HAP-1 (cell line): ENCODE measurements at regions not wholly inside any gene's neighbourhood (a gene's known extent, or its start where the extent isn't known, plus 50 kb on each side); places are given as distances from the start of the nearest gene placed in this dataset.

ENCODE experiments used
- DNase-seq, 2 experiments: peaks; one replicate each; pipeline ENCODE4 v3.0.0-alpha.2; 2016 to 2020; ENCODE audit warnings: low spot score in 2 of 2
- H3K27me3 ChIP-seq: fragments of 250-450 bp; sonication (Bioruptor Pico); 2 replicates; pipeline ENCODE4 v1.5.1; 2020; ENCODE audit warnings: low read depth, mild to moderate bottlenecking, moderate library complexity
- H3K36me3 ChIP-seq: fragments of 250-450 bp; sonication (Bioruptor Pico); replicated peaks from 2 replicates; pipeline ENCODE4 v1.5.1; 2020; ENCODE audit warnings: mild to moderate bottlenecking
- H3K4me1 ChIP-seq: fragments of 250-450 bp; sonication (Bioruptor Pico); 2 replicates; pipeline ENCODE4 v1.5.1; 2020; ENCODE audit warnings: mild to moderate bottlenecking
- H3K4me3 ChIP-seq: fragments of 250-450 bp; sonication (Bioruptor Pico); 2 replicates; pipeline ENCODE4 v1.5.1; 2020; ENCODE audit warnings: mild to moderate bottlenecking, moderate library complexity
- H3K9me3 ChIP-seq: fragments of 250-450 bp; sonication (Bioruptor Pico); 2 replicates; pipeline ENCODE4 v1.5.1; 2020; ENCODE audit warnings: mild to moderate bottlenecking, moderate library complexity
- in situ Hi-C: fragments of 300-500 bp; cut with MboI; formaldehyde crosslinking; loops from 3 replicates; pipeline ENCODE4 v1.14.3; 2020; ENCODE audit warnings: low sequenced_read_pairs, inconsistent platforms, mixed read lengths

- Histone ChIP-seq H3K9me3 (no peaks in the 10 kb centered on the region), H3K27me3 (no peaks in the 10 kb centered on the region), H3K36me3 (no peaks in the 10 kb centered on the region), H3K4me1 (no peaks in the 10 kb centered on the region), H3K4me3 (no peak overlapping the region)
- DNase-seq, result no peak
- in situ Hi-C loops, result no loop called here
Measured at GRCh38 chr16:9351841-9352434, 260.5 kb downstream of the HAPSTR1 start.

- no peak for DNase-seq
- in situ Hi-C loops, result no loop called here
- H3K4me1 ChIP-seq, result no peaks in the 10 kb centered on the region
- H3K9me3 ChIP-seq, result no peaks in the 10 kb centered on the region
- no peak overlapping the region for H3K4me3 ChIP-seq
- no peaks in the 10 kb centered on the region for H3K36me3 ChIP-seq
- no peaks in the 10 kb centered on the region for H3K27me3 ChIP-seq
Measured at GRCh38 chr16:9357829-9358228, 266.4 kb downstream of the HAPSTR1 start.

GRCh38 chr16:9360075-9360474 lies 268.6 kb downstream of the HAPSTR1 start:
- H3K4me3 ChIP-seq, result no peak overlapping the region
- H3K4me1 ChIP-seq, result no peaks in the 10 kb centered on the region
- in situ Hi-C loops, result no loop called here
- no peaks in the 10 kb centered on the region for H3K27me3 ChIP-seq
- no peaks in the 10 kb centered on the region for H3K36me3 ChIP-seq
- no peak for DNase-seq
- H3K9me3 ChIP-seq, result no peaks in the 10 kb centered on the region

GRCh38 chr16:9362050-9362449 lies 270.6 kb downstream of the HAPSTR1 start:
- no peaks in the 10 kb centered on the region for H3K36me3 ChIP-seq
- in situ Hi-C loops, result no loop called here
- H3K4me3 ChIP-seq, result no peak overlapping the region
- no peaks in the 10 kb centered on the region for H3K27me3 ChIP-seq
- no peak for DNase-seq
- no peaks in the 10 kb centered on the region for H3K9me3 ChIP-seq
- H3K4me1 ChIP-seq, result no peaks in the 10 kb centered on the region

- no peaks in the 10 kb centered on the region for H3K9me3 ChIP-seq
- no peaks in the 10 kb centered on the region for H3K36me3 ChIP-seq
- H3K4me3 ChIP-seq, result no peak overlapping the region
- in situ Hi-C loops, result no loop called here
- no peaks in the 10 kb centered on the region for H3K4me1 ChIP-seq
- no peaks in the 10 kb centered on the region for H3K27me3 ChIP-seq
- DNase-seq, result no peak
Measured at GRCh38 chr16:9362604-9363003, 271.2 kb downstream of the HAPSTR1 start.

- no peaks in the 10 kb centered on the region for H3K9me3 ChIP-seq
- in situ Hi-C loops, result no loop called here
- H3K27me3 ChIP-seq, result no peaks in the 10 kb centered on the region
- no peak overlapping the region for H3K4me3 ChIP-seq
- no peaks in the 10 kb centered on the region for H3K36me3 ChIP-seq
- DNase-seq, result no peak
- H3K4me1 ChIP-seq, result no peaks in the 10 kb centered on the region
Measured at GRCh38 chr16:9363520-9363919, 272.1 kb downstream of the HAPSTR1 start.

- no peak overlapping the region for H3K4me3 ChIP-seq
- no peaks in the 10 kb centered on the region for H3K27me3 ChIP-seq
- H3K9me3 ChIP-seq, result no peaks in the 10 kb centered on the region
- in situ Hi-C loops, result no loop called here
- H3K36me3 ChIP-seq, result no peaks in the 10 kb centered on the region
- H3K4me1 ChIP-seq, result no peaks in the 10 kb centered on the region
- no peak for DNase-seq
Measured at GRCh38 chr16:9364721-9365369, 273.4 kb downstream of the HAPSTR1 start.

GRCh38 chr16:9365370-9365728 lies 273.9 kb downstream of the HAPSTR1 start:
- DNase-seq, result no peak
- in situ Hi-C loops, result no loop called here
- H3K4me1 ChIP-seq, result no peaks in the 10 kb centered on the region
- no peaks in the 10 kb centered on the region for H3K36me3 ChIP-seq
- no peaks in the 10 kb centered on the region for H3K27me3 ChIP-seq
- H3K9me3 ChIP-seq, result no peaks in the 10 kb centered on the region
- H3K4me3 ChIP-seq, result no peak overlapping the region

GRCh38 chr16:9366048-9366969 lies 274.9 kb downstream of the HAPSTR1 start:
- no peaks in the 10 kb centered on the region for H3K27me3 ChIP-seq
- in situ Hi-C loops, result no loop called here

GRCh38 chr16:9370061-9370491 lies 278.6 kb downstream of the HAPSTR1 start:
- H3K36me3 ChIP-seq, result no peaks in the 10 kb centered on the region
- no peaks in the 10 kb centered on the region for H3K27me3 ChIP-seq
- H3K4me3 ChIP-seq, result no peak overlapping the region
- no peak for DNase-seq
- in situ Hi-C loops, result no loop called here
- no peaks in the 10 kb centered on the region for H3K9me3 ChIP-seq
- H3K4me1 ChIP-seq, result no peaks in the 10 kb centered on the region

More at GRCh38 chr16:9366048-9366969, 274.9 kb downstream of the HAPSTR1 start:
- H3K9me3 ChIP-seq, result no peaks in the 10 kb centered on the region
- no peaks in the 10 kb centered on the region for H3K36me3 ChIP-seq
- H3K4me1 ChIP-seq, result no peaks in the 10 kb centered on the region
- DNase-seq, result no peak
- H3K4me3 ChIP-seq, result no peak overlapping the region

GRCh38 chr16:9371713-9372448 lies 280.4 kb downstream of the HAPSTR1 start:
- Histone ChIP-seq H3K27me3 (no peaks in the 10 kb centered on the region), H3K4me3 (no peak overlapping the region), H3K4me1 (no peaks in the 10 kb centered on the region), H3K36me3 (no peaks in the 10 kb centered on the region), H3K9me3 (no peaks in the 10 kb centered on the region)
- no peak for DNase-seq
- in situ Hi-C loops, result no loop called here

- Histone ChIP-seq H3K4me3 (no peak overlapping the region), H3K9me3 (no peaks in the 10 kb centered on the region), H3K36me3 (no peaks in the 10 kb centered on the region), H3K4me1 (no peaks in the 10 kb centered on the region), H3K27me3 (no peaks in the 10 kb centered on the region)
- in situ Hi-C loops, result no loop called here
- DNase-seq, result no peak
Measured at GRCh38 chr16:9372934-9373890, 281.8 kb downstream of the HAPSTR1 start.

GRCh38 chr16:9374061-9374460 lies 282.6 kb downstream of the HAPSTR1 start:
- no peak for DNase-seq
- H3K27me3 ChIP-seq, result no peaks in the 10 kb centered on the region
- no peaks in the 10 kb centered on the region for H3K4me1 ChIP-seq
- no peak overlapping the region for H3K4me3 ChIP-seq
- in situ Hi-C loops, result no loop called here
- H3K9me3 ChIP-seq, result no peaks in the 10 kb centered on the region
- H3K36me3 ChIP-seq, result no peaks in the 10 kb centered on the region
